ENCODE measurements at regions not wholly inside any gene's neighbourhood (a gene's known extent, or its start where the extent isn't known, plus 50 kb on each side); places are given as distances from the start of the nearest gene placed in this dataset.

GRCh38 chr6:145547594-145548335, 187.6 kb downstream of the EPM2A start:
- TF ChIP-seq CTCF (IDR thresholded peaks at IDR 0.05; ENCODE audit: extremely low read depth, missing control alignments) = no peak
- no peak for DNase-seq (ENCODE audit: low spot score)

GRCh38 chr6:145548933-145549648, 186.2 kb downstream of the EPM2A start:
- TF ChIP-seq CTCF (IDR thresholded peaks at IDR 0.05; ENCODE audit: extremely low read depth, missing control alignments) = no peak
- no peak for DNase-seq (ENCODE audit: low spot score)

GRCh38 chr6:145551164-145551563, 184.2 kb downstream of the EPM2A start:
- TF ChIP-seq CTCF (IDR thresholded peaks at IDR 0.05; ENCODE audit: extremely low read depth, missing control alignments) = no peak
- DNase-seq (ENCODE audit: low spot score) = no peak

- no peak for DNase-seq (ENCODE audit: low spot score)
- no peak for TF ChIP-seq CTCF (IDR thresholded peaks at IDR 0.05; ENCODE audit: extremely low read depth, missing control alignments)
These were observed 180.2 kb downstream of the EPM2A start for GRCh38 chr6:145555084-145555483.

- no peak for DNase-seq (ENCODE audit: low spot score)
- TF ChIP-seq CTCF (IDR thresholded peaks at IDR 0.05; ENCODE audit: extremely low read depth, missing control alignments) = no peak
These were observed 177.8 kb downstream of the EPM2A start for GRCh38 chr6:145557474-145557873.

- no peak for DNase-seq (ENCODE audit: low spot score)
- no peak for TF ChIP-seq CTCF (IDR thresholded peaks at IDR 0.05; ENCODE audit: extremely low read depth, missing control alignments)
These were observed 175.5 kb downstream of the EPM2A start for GRCh38 chr6:145559836-145560235.

All from GM20000 (cell line).